Brain microvascular endothelial cell (primary cell): ENCODE measurements at regions not wholly inside any gene's neighbourhood (a gene's known extent, or its start where the extent isn't known, plus 50 kb on each side); places are given as distances from the start of the nearest gene placed in this dataset.
A peak's percentile ranks its signal among the peaks of the same experiment; 100 is the strongest.

ENCODE experiments used
- DNase-seq: peaks from one replicate; pipeline ENCODE4 v3.0.0-alpha.2; 2020
- H3K27ac ChIP-seq: fragments of 250-450 bp; sonication (Bioruptor Pico); 2 replicates; pipeline ENCODE4 v1.5.1; 2020; ENCODE audit warnings: mild to moderate bottlenecking, moderate library complexity
- H3K27me3 ChIP-seq: fragments of 250-450 bp; sonication (Bioruptor Pico); replicated peaks from 2 replicates; pipeline ENCODE4 v1.5.1; 2020; ENCODE audit warnings: mild to moderate bottlenecking
- H3K36me3 ChIP-seq: fragments of 250-450 bp; sonication (Bioruptor Pico); replicated peaks from 2 replicates; pipeline ENCODE4 v1.5.1; 2020; ENCODE audit warnings: mild to moderate bottlenecking
- H3K4me3 ChIP-seq: 2 replicates; pipeline ENCODE4 v1.5.1; 2011; ENCODE audit warnings: low read depth, mild to moderate bottlenecking, control low read depth, low read length, moderate library complexity
- in situ Hi-C: cut with HindIII; loops from 2 replicates; pipeline ENCODE4 v1.10.0; 2017; ENCODE audit warnings: low sequenced_read_pairs, low pct_ligation_motif_present
- TF ChIP-seq, protein P1 (sequence below): IDR thresholded peaks from 2 replicates; pipeline ENCODE4 v1.5.1; 2011; ENCODE audit warnings: low read depth, mild to moderate bottlenecking, moderate library complexity, low read length, control low read depth, inconsistent platforms; ENCODE audit errors: missing control alignments

- Histone ChIP-seq H3K4me3 (no peak overlapping the region), H3K36me3 (no peaks in the 10 kb centered on the region), H3K27ac (no peak overlapping the region), H3K27me3 (no peaks in the 10 kb centered on the region)
- peak; percentile 6 for DNase-seq
- in situ Hi-C loops = no loop called here
- TF ChIP-seq, protein P1, sequence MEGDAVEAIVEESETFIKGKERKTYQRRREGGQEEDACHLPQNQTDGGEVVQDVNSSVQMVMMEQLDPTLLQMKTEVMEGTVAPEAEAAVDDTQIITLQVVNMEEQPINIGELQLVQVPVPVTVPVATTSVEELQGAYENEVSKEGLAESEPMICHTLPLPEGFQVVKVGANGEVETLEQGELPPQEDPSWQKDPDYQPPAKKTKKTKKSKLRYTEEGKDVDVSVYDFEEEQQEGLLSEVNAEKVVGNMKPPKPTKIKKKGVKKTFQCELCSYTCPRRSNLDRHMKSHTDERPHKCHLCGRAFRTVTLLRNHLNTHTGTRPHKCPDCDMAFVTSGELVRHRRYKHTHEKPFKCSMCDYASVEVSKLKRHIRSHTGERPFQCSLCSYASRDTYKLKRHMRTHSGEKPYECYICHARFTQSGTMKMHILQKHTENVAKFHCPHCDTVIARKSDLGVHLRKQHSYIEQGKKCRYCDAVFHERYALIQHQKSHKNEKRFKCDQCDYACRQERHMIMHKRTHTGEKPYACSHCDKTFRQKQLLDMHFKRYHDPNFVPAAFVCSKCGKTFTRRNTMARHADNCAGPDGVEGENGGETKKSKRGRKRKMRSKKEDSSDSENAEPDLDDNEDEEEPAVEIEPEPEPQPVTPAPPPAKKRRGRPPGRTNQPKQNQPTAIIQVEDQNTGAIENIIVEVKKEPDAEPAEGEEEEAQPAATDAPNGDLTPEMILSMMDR = no peak
Observed at GRCh38 chr7:19202599-19202998, 57.4 kb upstream of the FERD3L start.
